HEK293 (cell line): ENCODE measurements at regions not wholly inside any gene's neighbourhood (a gene's known extent, or its start where the extent isn't known, plus 50 kb on each side); places are given as distances from the start of the nearest gene placed in this dataset.

Source experiments
- CTCF ChIA-PET: fragments of 350-600 bp; formaldehyde crosslinking; extraction: SDS; loops from one replicate; lab custom pipeline; 2021; ENCODE audit warnings: antibody characterized with exemption; lab: Yijun Ruan, JAX
- POLR2A ChIA-PET: fragments of 300-600 bp; formaldehyde crosslinking; extraction: SDS; loops from one replicate; lab custom pipeline; 2020; ENCODE audit warnings: antibody characterized with exemption, inconsistent platforms; lab: Yijun Ruan, JAX
- H3K27ac ChIP-seq: fragments of 200-500 bp; sonication (Bioruptor generic); 2 replicates; pipeline ENCODE4 v1.5.1; 2014; ENCODE audit warnings: low read depth, low read length, control low read depth, inconsistent platforms; ENCODE audit errors: extremely low read depth
- H3K36me3 ChIP-seq, 2 experiments: fragments of 200-500 bp in 1 of 2; sonication (Bioruptor generic) in 1 of 2; 1 replicate in 1 of 2; 2 replicates in 1 of 2; pipeline ENCODE4 v1.5.1; 2014 to 2017; ENCODE audit warnings: inconsistent platforms in 2 of 2, low read length in 2 of 2; ENCODE audit not compliant: control insufficient read depth in 2 of 2, insufficient read depth in 1 of 2
- H3K4me1 ChIP-seq: fragments of 200-500 bp; sonication (Bioruptor generic); 2 replicates; pipeline ENCODE4 v1.5.1; 2014; ENCODE audit warnings: mild to moderate bottlenecking, low read length, inconsistent platforms; ENCODE audit not compliant: control insufficient read depth, insufficient read depth
- H3K4me3 ChIP-seq: 2 replicates; pipeline ENCODE4 v1.5.1; 2011; ENCODE audit warnings: low read depth, mild to moderate bottlenecking, control low read depth, low read length, moderate library complexity
- H3K9me3 ChIP-seq: fragments of 200-500 bp; sonication (Bioruptor generic); 2 replicates; pipeline ENCODE4 v1.5.1; 2014; ENCODE audit warnings: low read depth, low read length, inconsistent platforms; ENCODE audit not compliant: control insufficient read depth, insufficient read depth
- HOXC10 ChIP-seq: sonication (generic); formaldehyde crosslinking; IDR thresholded peaks from 2 replicates; pipeline ENCODE4 v1.8.1; 2023; ENCODE audit warnings: mild to moderate bottlenecking, missing genetic modification reagents
- MYNN ChIP-seq: fragments of 450-650 bp; formaldehyde crosslinking; IDR thresholded peaks from 2 replicates; pipeline ENCODE4 v1.5.1; 2016; ENCODE audit warnings: missing biosample characterization, missing genetic modification characterization, borderline replicate concordance
- MZF1 ChIP-seq: fragments of 450-650 bp; formaldehyde crosslinking; IDR thresholded peaks from 2 replicates; pipeline ENCODE4 v1.5.1; 2017; ENCODE audit warnings: missing biosample characterization, missing genetic modification characterization, borderline replicate concordance
- PRDM1 ChIP-seq: fragments of 450-650 bp; formaldehyde crosslinking; IDR thresholded peaks from 2 replicates; pipeline ENCODE4; 2016; ENCODE audit warnings: missing biosample characterization, missing genetic modification characterization
- SETDB1 ChIP-seq: IDR thresholded peaks from one replicate; pipeline ENCODE4 v1.6.1; 2017; ENCODE audit warnings: mild to moderate bottlenecking, low read length, moderate library complexity, mixed read lengths; ENCODE audit not compliant: insufficient read length
- ZFP37 ChIP-seq: fragments of 450-650 bp; formaldehyde crosslinking; IDR thresholded peaks from 2 replicates; pipeline ENCODE4 v1.5.1; 2016; ENCODE audit warnings: missing biosample characterization, missing genetic modification characterization
- ZNF221 ChIP-seq: fragments of 450-650 bp; formaldehyde crosslinking; IDR thresholded peaks from 2 replicates; pipeline ENCODE4 v1.5.1; 2017; ENCODE audit warnings: missing biosample characterization, missing genetic modification characterization, borderline replicate concordance
- ZNF341 ChIP-seq: fragments of 450-650 bp; formaldehyde crosslinking; IDR thresholded peaks from 2 replicates; pipeline ENCODE4; 2016; ENCODE audit warnings: low read depth, missing biosample characterization, missing genetic modification characterization
- ZNF521 ChIP-seq: fragments of 450-650 bp; formaldehyde crosslinking; IDR thresholded peaks from 2 replicates; pipeline ENCODE4 v1.5.1; 2017; ENCODE audit warnings: missing biosample characterization, mild to moderate bottlenecking, missing genetic modification characterization
- ZNF610 ChIP-seq: fragments of 450-650 bp; formaldehyde crosslinking; IDR thresholded peaks from 2 replicates; pipeline ENCODE4 v1.5.1; 2016; ENCODE audit warnings: missing biosample characterization, missing genetic modification characterization, borderline replicate concordance
- ZNF658 ChIP-seq: fragments of 450-650 bp; formaldehyde crosslinking; IDR thresholded peaks from 2 replicates; pipeline ENCODE4; 2016; ENCODE audit warnings: missing biosample characterization, missing genetic modification characterization
- TF ChIP-seq, protein P1 (sequence below): fragments of 450-650 bp; formaldehyde crosslinking; IDR thresholded peaks from 2 replicates; pipeline ENCODE4 v1.5.1; 2016; ENCODE audit warnings: missing biosample characterization, missing genetic modification characterization, borderline replicate concordance
- TF ChIP-seq, protein P2 (sequence below): fragments of 450-650 bp; formaldehyde crosslinking; conservative IDR thresholded peaks from 2 replicates; pipeline ENCODE4 v1.5.1; 2016; ENCODE audit warnings: low read depth, missing biosample characterization, missing genetic modification characterization
- TF ChIP-seq, protein P3 (sequence below): fragments of 450-650 bp; formaldehyde crosslinking; IDR thresholded peaks from 2 replicates; pipeline ENCODE4 v1.5.1; 2017; ENCODE audit warnings: missing biosample characterization, missing genetic modification characterization
- TF ChIP-seq, protein P4 (sequence below): fragments of 450-650 bp; formaldehyde crosslinking; IDR thresholded peaks from 2 replicates; pipeline ENCODE4 v1.5.1; 2016; ENCODE audit warnings: missing biosample characterization, missing genetic modification characterization

DNA sequence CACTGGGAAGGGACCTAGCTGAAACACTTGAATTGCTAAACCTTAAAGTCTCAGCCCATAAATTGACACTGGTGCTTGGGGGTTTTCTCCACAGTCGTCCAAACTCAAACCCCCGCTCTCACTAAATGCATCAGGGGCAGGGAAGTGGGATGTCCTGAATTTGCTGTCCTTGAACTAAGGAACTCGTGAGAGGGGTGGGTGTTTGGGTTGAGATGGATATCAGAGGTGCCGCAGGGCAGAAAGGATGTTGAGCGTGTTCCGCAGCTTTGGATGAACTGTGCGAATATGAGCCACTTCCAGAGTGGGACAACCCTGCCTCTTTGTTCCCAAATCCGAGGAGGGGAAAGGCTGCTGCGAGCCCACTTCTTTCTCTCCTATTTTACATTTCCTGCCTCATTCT is 90.3 kb upstream of the LYZL2 start:
- Histone ChIP-seq H3K27ac (no peak overlapping the region), H3K4me1 (no peaks in the 10 kb centered on the region), H3K36me3 (no peaks in the 10 kb centered on the region), H3K9me3 (no peaks in the 10 kb centered on the region), H3K4me3 (no peak overlapping the region)
- POLR2A ChIA-PET = no interaction called here
- CTCF ChIA-PET = interaction anchor here (0.9 kb wide), 1 partner anchor 24 kb away, joined by 3 read pairs; no protein-coding TSS in a partner anchor
- TF ChIP-seq ZFP37 (tag by site-specific recombination) (no peak), MZF1 (no peak), PRDM1 (no peak), HOXC10 (no peak), ZNF221 (no peak), ZNF658 (tag by site-specific recombination) (no peak), ZNF341 (tag by site-specific recombination) (no peak), ZNF610 (tag by site-specific recombination) (no peak), MYNN (no peak), ZNF521 (tag by site-specific recombination) (no peak), SETDB1 (no peak)
- TF ChIP-seq, protein P1, sequence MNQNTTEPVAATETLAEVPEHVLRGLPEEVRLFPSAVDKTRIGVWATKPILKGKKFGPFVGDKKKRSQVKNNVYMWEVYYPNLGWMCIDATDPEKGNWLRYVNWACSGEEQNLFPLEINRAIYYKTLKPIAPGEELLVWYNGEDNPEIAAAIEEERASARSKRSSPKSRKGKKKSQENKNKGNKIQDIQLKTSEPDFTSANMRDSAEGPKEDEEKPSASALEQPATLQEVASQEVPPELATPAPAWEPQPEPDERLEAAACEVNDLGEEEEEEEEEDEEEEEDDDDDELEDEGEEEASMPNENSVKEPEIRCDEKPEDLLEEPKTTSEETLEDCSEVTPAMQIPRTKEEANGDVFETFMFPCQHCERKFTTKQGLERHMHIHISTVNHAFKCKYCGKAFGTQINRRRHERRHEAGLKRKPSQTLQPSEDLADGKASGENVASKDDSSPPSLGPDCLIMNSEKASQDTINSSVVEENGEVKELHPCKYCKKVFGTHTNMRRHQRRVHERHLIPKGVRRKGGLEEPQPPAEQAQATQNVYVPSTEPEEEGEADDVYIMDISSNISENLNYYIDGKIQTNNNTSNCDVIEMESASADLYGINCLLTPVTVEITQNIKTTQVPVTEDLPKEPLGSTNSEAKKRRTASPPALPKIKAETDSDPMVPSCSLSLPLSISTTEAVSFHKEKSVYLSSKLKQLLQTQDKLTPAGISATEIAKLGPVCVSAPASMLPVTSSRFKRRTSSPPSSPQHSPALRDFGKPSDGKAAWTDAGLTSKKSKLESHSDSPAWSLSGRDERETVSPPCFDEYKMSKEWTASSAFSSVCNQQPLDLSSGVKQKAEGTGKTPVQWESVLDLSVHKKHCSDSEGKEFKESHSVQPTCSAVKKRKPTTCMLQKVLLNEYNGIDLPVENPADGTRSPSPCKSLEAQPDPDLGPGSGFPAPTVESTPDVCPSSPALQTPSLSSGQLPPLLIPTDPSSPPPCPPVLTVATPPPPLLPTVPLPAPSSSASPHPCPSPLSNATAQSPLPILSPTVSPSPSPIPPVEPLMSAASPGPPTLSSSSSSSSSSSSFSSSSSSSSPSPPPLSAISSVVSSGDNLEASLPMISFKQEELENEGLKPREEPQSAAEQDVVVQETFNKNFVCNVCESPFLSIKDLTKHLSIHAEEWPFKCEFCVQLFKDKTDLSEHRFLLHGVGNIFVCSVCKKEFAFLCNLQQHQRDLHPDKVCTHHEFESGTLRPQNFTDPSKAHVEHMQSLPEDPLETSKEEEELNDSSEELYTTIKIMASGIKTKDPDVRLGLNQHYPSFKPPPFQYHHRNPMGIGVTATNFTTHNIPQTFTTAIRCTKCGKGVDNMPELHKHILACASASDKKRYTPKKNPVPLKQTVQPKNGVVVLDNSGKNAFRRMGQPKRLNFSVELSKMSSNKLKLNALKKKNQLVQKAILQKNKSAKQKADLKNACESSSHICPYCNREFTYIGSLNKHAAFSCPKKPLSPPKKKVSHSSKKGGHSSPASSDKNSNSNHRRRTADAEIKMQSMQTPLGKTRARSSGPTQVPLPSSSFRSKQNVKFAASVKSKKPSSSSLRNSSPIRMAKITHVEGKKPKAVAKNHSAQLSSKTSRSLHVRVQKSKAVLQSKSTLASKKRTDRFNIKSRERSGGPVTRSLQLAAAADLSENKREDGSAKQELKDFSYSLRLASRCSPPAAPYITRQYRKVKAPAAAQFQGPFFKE (tag by site-specific recombination) = no peak
- TF ChIP-seq, protein P2, sequence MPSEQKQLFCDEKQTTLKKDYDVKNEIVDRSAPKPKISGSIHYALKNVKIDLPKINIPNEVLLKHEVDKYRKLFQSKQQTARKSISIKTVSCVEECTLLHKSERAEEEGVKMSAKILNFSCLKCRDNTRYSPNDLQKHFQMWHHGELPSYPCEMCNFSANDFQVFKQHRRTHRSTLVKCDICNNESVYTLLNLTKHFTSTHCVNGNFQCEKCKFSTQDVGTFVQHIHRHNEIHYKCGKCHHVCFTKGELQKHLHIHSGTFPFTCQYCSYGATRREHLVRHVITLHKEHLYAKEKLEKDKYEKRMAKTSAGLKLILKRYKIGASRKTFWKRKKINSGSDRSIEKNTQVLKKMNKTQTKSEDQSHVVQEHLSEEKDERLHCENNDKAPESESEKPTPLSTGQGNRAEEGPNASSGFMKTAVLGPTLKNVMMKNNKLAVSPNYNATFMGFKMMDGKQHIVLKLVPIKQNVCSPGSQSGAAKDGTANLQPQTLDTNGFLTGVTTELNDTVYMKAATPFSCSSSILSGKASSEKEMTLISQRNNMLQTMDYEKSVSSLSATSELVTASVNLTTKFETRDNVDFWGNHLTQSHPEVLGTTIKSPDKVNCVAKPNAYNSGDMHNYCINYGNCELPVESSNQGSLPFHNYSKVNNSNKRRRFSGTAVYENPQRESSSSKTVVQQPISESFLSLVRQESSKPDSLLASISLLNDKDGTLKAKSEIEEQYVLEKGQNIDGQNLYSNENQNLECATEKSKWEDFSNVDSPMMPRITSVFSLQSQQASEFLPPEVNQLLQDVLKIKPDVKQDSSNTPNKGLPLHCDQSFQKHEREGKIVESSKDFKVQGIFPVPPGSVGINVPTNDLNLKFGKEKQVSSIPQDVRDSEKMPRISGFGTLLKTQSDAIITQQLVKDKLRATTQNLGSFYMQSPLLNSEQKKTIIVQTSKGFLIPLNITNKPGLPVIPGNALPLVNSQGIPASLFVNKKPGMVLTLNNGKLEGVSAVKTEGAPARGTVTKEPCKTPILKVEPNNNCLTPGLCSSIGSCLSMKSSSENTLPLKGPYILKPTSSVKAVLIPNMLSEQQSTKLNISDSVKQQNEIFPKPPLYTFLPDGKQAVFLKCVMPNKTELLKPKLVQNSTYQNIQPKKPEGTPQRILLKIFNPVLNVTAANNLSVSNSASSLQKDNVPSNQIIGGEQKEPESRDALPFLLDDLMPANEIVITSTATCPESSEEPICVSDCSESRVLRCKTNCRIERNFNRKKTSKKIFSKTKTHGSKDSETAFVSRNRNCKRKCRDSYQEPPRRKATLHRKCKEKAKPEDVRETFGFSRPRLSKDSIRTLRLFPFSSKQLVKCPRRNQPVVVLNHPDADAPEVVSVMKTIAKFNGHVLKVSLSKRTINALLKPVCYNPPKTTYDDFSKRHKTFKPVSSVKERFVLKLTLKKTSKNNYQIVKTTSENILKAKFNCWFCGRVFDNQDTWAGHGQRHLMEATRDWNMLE (tag by site-specific recombination) = no peak
- TF ChIP-seq, protein P3, sequence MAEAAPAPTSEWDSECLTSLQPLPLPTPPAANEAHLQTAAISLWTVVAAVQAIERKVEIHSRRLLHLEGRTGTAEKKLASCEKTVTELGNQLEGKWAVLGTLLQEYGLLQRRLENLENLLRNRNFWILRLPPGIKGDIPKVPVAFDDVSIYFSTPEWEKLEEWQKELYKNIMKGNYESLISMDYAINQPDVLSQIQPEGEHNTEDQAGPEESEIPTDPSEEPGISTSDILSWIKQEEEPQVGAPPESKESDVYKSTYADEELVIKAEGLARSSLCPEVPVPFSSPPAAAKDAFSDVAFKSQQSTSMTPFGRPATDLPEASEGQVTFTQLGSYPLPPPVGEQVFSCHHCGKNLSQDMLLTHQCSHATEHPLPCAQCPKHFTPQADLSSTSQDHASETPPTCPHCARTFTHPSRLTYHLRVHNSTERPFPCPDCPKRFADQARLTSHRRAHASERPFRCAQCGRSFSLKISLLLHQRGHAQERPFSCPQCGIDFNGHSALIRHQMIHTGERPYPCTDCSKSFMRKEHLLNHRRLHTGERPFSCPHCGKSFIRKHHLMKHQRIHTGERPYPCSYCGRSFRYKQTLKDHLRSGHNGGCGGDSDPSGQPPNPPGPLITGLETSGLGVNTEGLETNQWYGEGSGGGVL = no peak
- TF ChIP-seq, protein P4, sequence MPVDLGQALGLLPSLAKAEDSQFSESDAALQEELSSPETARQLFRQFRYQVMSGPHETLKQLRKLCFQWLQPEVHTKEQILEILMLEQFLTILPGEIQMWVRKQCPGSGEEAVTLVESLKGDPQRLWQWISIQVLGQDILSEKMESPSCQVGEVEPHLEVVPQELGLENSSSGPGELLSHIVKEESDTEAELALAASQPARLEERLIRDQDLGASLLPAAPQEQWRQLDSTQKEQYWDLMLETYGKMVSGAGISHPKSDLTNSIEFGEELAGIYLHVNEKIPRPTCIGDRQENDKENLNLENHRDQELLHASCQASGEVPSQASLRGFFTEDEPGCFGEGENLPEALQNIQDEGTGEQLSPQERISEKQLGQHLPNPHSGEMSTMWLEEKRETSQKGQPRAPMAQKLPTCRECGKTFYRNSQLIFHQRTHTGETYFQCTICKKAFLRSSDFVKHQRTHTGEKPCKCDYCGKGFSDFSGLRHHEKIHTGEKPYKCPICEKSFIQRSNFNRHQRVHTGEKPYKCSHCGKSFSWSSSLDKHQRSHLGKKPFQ (tag by site-specific recombination) = no peak
